ENCODE measurements at regions not wholly inside any gene's neighbourhood (a gene's known extent, or its start where the extent isn't known, plus 50 kb on each side); places are given as distances from the start of the nearest gene placed in this dataset.

DNA sequence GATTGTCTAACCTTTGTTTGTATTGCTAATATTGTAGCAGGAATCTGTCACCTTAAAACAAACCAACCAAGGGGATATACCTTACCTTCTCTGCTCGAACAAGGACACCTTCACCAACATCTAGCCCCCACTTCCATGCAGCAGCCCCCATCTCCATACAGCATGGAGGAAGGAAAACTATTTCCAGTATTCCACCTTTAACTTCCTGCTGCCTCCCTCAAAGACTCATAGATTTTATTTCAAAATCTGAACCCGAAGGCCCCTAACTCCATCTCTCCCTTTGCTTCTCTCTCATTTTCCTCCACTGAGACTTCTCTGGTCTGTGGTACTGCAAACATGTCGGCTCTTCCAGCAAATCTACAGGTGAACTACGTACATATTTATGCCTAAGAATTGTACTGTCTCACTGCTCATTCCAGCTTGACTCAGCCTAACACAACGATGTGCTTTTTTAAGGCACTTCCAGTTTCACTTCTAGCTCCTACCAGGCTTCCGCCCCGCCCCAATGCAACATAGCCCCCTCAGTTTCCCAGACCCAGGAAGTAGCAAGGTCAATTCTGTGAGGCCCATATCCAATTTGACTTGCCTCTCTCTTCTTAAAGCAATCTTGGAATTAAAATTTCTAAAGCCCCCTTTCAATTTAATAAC is 70.7 kb upstream of the RNF38 start:
- H3K9me3 Mint-ChIP-seq (ENCODE audit: insufficient read depth) = no peaks in the 10 kb centered on the region
- Histone ChIP-seq H3K4me2 (replicated peaks; ENCODE audit: low read depth, low read length, poor library complexity, severe bottlenecking) (peak overlapping the region; percentile 88), H2AFZ (ENCODE audit: insufficient read depth, low read depth, low read length, poor library complexity, severe bottlenecking) (peak overlapping the region; percentile 85), H3K79me2 (ENCODE audit: control insufficient read depth, insufficient read depth, low read length) (peaks cover 65% of the 10 kb centered on the region), H3K4me1 (ENCODE audit: control insufficient read depth in 2 of 2, insufficient read depth in 2 of 2, low read length in 2 of 2) (peaks cover 19 to 24% of the 10 kb centered on the region in 2 donors), H3K36me3 (replicated peaks in 1 of 2; ENCODE audit: control extremely low read depth in 1 of 2, control insufficient read depth in 1 of 2, extremely low read depth in 1 of 2, insufficient read depth in 2 of 2, low read length in 1 of 2) (no peaks in the 10 kb centered on the region), H3K4me3 (ENCODE audit: control extremely low read depth in 1 of 5, extremely low read depth in 1 of 5, insufficient read depth in 1 of 5, low read depth in 2 of 5, low read length in 4 of 5) (peak overlapping the region; percentile 30 to 63 (median 48)), H3K9ac (ENCODE audit: low read length) (peak overlapping the region; percentile 76), H3K27ac (ENCODE audit: low read length in 2 of 2) (peak overlapping the region; percentile 85 to 95), H3K27me3 (replicated peaks in 1 of 4; ENCODE audit: control extremely low read depth in 1 of 4, control insufficient read depth in 3 of 4, insufficient read depth in 4 of 4, low read length in 3 of 4) (no peaks in the 10 kb centered on the region), H4K20me1 (ENCODE audit: control insufficient read depth, insufficient read depth, low read length, poor library complexity, severe bottlenecking) (peaks cover 13% of the 10 kb centered on the region), H3K9me3 (ENCODE audit: control extremely low read depth in 1 of 3, control insufficient read depth in 2 of 3, insufficient read depth in 1 of 3, low read length in 2 of 3) (no peaks in the 10 kb centered on the region)
- H3K27ac Mint-ChIP-seq = peak overlapping the region; percentile 87
- H3K4me3 Mint-ChIP-seq = peak overlapping the region; percentile 83
- 10% methylated on average over 7 of the region's 7 CpGs for WGBS (ENCODE audit: insufficient coverage)
- peaks cover 35% of the 10 kb centered on the region for H3K4me1 Mint-ChIP-seq
- ChIA-PET CTCF (interaction anchor here (1.6 to 2.3 kb wide), 3 partner anchors 15 to 85 kb away, joined by 6 to 7 read pairs (median 6); no protein-coding TSS in a partner anchor), POLR2A (interaction anchor here (2.4 kb wide), 1 partner anchor 16 kb away, joined by 9 read pairs; no protein-coding TSS in a partner anchor)
- no peaks in the 10 kb centered on the region for H3K27me3 Mint-ChIP-seq
- ATAC-seq (ENCODE audit: low read depth) (peak; percentile 96), DNase-seq (peak; percentile 79)
- intact Hi-C loops (cut with micrococcal nuclease) = loop anchor here (1.0 to 5.0 kb wide), 4 partner anchors 17 to 457 kb away; partner anchors contain the start of gene CLTA
- no peak for TF ChIP-seq EZH2 (IDR thresholded peaks at IDR 0.05; ENCODE audit: borderline replicate concordance, insufficient read depth, low read depth, low read length, poor library complexity, severe bottlenecking)

DNA sequence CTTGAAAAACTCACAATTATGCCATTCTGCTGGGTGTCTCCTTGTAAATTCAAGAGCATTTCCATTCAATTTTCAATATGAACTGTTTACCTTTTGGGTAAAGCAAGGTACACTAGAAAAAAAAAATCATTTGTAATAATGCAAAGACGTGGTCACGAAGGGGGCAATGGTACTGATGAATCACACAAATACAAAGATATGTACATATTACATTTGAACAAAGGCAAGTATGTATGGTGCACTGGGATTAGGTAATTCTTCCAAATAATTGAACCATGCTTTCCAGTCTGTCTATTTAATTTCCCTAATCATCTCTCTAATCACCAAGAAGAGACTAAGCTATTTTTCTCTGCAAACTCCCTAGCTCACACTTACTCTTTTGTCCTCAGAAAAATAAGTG is 63.4 kb upstream of the RNF38 start:
- Histone ChIP-seq H4K20me1 (ENCODE audit: control insufficient read depth, insufficient read depth, low read length, poor library complexity, severe bottlenecking) (peaks cover 8% of the 10 kb centered on the region), H3K79me2 (ENCODE audit: control insufficient read depth, insufficient read depth, low read length) (peaks cover 21% of the 10 kb centered on the region), H3K9ac (ENCODE audit: low read length) (no peak overlapping the region), H3K4me1 (ENCODE audit: control insufficient read depth in 2 of 2, insufficient read depth in 2 of 2, low read length in 2 of 2) (peaks cover 6 to 7% of the 10 kb centered on the region in 2 donors), H3K4me2 (replicated peaks; ENCODE audit: low read depth, low read length, poor library complexity, severe bottlenecking) (no peak overlapping the region), H3K4me3 (ENCODE audit: control extremely low read depth in 1 of 5, extremely low read depth in 1 of 5, insufficient read depth in 1 of 5, low read depth in 2 of 5, low read length in 4 of 5) (no peak overlapping the region), H3K9me3 (ENCODE audit: control extremely low read depth in 1 of 3, control insufficient read depth in 2 of 3, insufficient read depth in 1 of 3, low read length in 2 of 3) (no peaks in the 10 kb centered on the region), H3K27me3 (replicated peaks in 1 of 4; ENCODE audit: control extremely low read depth in 1 of 4, control insufficient read depth in 3 of 4, insufficient read depth in 4 of 4, low read length in 3 of 4) (no peaks in the 10 kb centered on the region), H3K27ac (ENCODE audit: low read length in 2 of 2) (no peak overlapping the region), H3K36me3 (replicated peaks in 1 of 2; ENCODE audit: control extremely low read depth in 1 of 2, control insufficient read depth in 1 of 2, extremely low read depth in 1 of 2, insufficient read depth in 2 of 2, low read length in 1 of 2) (peaks cover 0 to 5% of the 10 kb centered on the region in 2 experiments), H2AFZ (ENCODE audit: insufficient read depth, low read depth, low read length, poor library complexity, severe bottlenecking) (no peak overlapping the region)
- ATAC-seq (ENCODE audit: low read depth) (no peak), DNase-seq (no peak)
- POLR2A ChIA-PET = no interaction called here
- Mint-ChIP-seq H3K27me3 (no peaks in the 10 kb centered on the region), H3K4me1 (peaks cover 39% of the 10 kb centered on the region), H3K9me3 (ENCODE audit: insufficient read depth) (no peaks in the 10 kb centered on the region), H3K27ac (no peak overlapping the region), H3K4me3 (no peak overlapping the region)
- no CpG with 5 or more reads among the region's 2 CpGs for WGBS (ENCODE audit: insufficient coverage)
- intact Hi-C loops (cut with micrococcal nuclease) = no loop called here
- no peak for TF ChIP-seq EZH2 (IDR thresholded peaks at IDR 0.05; ENCODE audit: borderline replicate concordance, insufficient read depth, low read depth, low read length, poor library complexity, severe bottlenecking)
- TF ChIP-seq, protein P1, sequence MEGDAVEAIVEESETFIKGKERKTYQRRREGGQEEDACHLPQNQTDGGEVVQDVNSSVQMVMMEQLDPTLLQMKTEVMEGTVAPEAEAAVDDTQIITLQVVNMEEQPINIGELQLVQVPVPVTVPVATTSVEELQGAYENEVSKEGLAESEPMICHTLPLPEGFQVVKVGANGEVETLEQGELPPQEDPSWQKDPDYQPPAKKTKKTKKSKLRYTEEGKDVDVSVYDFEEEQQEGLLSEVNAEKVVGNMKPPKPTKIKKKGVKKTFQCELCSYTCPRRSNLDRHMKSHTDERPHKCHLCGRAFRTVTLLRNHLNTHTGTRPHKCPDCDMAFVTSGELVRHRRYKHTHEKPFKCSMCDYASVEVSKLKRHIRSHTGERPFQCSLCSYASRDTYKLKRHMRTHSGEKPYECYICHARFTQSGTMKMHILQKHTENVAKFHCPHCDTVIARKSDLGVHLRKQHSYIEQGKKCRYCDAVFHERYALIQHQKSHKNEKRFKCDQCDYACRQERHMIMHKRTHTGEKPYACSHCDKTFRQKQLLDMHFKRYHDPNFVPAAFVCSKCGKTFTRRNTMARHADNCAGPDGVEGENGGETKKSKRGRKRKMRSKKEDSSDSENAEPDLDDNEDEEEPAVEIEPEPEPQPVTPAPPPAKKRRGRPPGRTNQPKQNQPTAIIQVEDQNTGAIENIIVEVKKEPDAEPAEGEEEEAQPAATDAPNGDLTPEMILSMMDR (IDR thresholded peaks at IDR 0.05) = no peak
- CTCF ChIA-PET = interaction anchor here (0.7 to 3.0 kb wide), 2 partner anchors 13 to 92 kb away, joined by 3 to 8 read pairs; no protein-coding TSS in a partner anchor
